ENCODE measurements at regions not wholly inside any gene's neighbourhood (a gene's known extent, or its start where the extent isn't known, plus 50 kb on each side); places are given as distances from the start of the nearest gene placed in this dataset.

DNA sequence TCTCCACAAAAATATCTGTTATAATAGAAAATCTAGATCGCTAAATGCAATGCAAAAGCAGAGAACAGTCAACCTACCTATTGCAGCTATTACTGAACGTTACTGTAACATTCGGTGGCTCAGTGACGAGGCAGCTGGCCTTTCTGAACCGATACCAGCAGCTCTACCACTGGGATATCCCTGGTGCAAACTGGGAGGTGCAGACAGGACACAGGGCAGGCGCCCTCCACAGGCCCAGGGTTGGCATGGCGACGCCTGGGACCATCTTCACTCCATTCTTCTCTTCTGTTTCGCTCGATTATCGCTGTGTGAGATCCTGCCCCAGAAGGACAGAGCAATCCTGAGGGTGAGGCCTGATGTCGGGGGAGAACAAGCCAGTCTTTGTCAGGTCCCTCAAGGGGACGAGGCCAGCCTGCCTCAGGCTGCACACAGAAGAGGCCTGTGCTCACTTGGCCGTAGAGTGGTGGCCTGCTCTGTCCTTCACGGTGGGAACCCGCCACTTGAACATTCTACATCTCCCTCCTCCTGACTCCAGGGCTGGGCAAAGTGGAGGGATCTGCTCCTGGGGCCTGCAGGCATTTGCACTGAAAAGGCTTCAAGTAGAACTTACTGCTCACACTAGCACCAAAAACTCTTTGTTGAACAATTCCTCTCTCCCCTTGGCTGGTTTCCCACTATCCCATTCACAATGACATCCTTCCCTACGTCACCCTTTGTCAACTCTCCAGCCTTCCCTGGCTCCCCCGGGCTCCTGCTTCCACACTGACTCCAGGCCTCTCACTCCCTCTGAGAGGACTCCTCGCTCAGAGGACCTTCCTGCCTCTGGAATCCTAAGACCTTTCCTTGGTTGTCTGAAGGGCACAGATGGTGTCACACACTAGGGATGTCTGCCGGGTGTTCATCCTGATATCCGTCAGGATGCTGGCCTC lies 49.7 kb downstream of the CYRIA start:
- DNase-seq, result no peak

- DNase-seq, result no peak
Observed at GRCh38 chr2:16615246-16615645, 50.4 kb downstream of the CYRIA start.

DNA sequence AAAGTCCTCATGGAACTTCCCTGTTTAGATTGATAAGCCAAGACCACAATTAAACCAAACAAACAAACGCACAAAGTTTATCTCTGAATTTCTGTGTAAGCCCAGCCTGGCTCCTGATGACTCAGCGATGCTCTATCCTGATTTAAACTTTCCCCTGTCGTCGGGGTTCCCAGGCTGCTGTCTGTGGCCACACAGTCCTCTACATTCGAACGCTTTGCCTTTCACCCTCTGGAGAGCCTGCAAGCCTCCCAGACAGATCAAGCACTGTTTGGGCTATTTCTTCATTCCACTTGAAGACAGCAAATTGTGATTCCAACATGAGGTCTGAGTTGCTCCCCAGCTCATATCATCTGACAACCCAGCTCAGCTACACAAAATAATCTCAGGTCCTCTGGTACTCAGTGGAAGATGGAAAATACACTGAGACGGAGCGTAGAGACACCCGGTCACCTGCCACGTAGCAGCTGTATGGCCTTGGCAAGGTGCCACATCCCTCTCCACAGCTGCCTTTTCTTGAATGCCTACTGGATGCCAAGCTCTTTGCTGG lies 51.2 kb downstream of the CYRIA start:
- DNase-seq, result no peak

GRCh38 chr2:16613539-16614011 lies 52.1 kb downstream of the CYRIA start:
- no peak for DNase-seq

GRCh38 chr2:16612490-16612889 lies 53.1 kb downstream of the CYRIA start:
- no peak for DNase-seq

DNA sequence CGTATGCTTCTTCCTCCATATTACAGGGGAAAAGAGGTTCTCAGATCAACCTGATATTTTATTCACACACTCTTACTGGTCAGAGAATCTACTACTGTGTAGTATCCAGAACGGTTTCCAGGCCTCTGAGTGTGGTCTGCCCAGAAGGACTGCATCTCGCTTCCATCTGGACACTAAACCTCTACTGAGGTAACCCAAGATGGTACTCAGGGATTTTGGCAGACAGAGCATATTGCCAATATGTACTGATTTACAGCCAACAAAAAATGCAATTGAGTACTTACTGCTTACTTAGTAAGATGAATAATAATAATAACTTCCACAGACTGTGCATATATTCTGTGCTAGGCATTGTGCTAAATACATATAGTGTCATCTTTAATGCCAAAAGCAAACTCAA lies 55.8 kb downstream of the CYRIA start:
- no peak for DNase-seq

DNA sequence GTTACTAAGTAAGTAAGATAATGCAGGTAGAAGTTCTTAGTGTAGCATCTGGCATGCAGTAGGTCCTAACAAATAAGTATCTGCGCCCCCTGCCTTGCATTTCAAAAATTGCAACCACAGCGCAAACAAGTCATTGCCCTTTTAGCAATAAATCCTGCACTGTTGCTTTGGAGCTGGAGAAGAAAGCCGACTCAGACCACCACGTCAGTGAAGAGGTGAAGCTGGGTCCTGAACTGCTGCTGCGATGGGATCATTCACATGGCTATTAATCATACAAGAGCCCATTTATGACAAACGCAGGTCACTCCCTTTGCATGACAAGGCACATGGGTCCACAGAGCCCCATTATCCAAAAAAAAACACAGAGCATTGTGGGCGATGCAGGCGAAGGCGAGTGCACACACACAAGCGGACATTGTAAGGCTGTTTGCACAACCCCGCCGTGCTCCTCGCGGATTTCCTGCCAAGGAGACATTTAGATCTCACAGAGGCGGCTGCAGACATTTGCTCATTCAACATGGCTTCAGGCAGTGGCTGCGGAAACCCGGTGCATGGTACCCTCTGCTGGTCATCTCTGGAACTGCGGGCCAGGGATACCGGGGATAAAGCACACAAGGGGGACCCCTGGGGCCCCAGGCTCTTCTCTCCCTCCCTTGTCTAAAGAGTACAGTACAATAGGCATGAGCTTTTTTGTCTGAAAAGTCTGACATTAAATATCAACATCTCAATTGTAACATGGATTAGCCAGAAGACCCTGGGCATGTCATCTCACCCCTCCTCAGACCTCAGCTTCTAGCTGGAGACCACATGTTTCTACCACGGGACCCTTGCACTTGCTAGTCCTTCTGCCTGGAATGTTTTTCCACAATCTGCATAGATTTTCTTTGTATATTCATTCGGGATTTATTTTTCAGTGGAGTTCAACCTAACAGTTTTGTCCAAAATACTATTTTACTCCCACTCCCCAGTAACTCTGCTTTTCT lies 56.7 kb downstream of the CYRIA start:
- DNase-seq, result peak in 1 of 2 experiments; percentile 51

DNA sequence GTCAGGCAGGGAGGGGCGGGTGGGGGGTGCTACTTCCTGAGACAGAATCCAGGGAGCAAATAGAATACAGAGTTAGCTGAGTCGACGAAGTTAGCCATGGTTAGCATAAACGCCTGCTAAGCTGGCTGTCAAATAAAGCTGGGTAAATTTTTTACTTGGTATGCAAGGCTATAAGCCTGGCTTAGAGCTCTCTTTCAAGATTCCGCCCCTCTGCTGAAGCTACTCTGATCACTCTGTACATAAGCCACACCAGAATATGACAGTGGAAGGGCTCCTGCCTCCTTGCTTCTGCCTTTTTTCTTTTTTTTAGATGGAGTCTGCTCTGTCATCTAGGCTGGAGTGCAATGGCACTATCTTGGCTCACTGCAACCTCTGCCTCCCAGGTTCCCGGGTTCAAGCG lies 58.3 kb downstream of the CYRIA start:
- DNase-seq, result no peak

- no peak for DNase-seq
Observed at GRCh38 chr2:16604236-16604635, 61.4 kb downstream of the CYRIA start.

DNA sequence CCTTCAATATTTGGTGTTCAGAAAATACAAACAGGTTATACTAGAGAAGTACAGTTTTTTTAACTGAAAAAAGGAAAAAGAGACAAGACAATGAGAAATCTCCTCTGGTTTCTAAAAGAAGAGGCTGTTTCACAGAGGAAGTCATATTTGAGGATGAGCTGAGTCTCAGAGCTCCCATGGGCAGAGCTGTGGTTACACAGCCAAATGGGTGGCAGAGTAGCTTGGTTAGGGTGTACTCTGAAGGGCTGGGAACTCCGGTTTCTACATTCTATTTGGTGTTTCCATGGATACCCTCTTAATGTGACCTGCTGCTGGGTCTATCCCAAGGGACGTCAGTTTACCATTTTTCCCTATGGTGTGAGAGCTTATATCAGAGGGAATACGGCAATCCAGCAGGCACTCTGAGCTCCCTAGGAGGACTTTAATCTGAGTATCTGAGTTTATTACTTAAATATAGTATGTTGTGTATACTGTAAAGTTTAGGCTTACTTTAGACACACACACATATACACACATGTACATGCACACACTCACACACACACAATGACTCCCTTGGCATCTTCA lies 74.2 kb downstream of the CYRIA start:
- no peak for DNase-seq

DNA sequence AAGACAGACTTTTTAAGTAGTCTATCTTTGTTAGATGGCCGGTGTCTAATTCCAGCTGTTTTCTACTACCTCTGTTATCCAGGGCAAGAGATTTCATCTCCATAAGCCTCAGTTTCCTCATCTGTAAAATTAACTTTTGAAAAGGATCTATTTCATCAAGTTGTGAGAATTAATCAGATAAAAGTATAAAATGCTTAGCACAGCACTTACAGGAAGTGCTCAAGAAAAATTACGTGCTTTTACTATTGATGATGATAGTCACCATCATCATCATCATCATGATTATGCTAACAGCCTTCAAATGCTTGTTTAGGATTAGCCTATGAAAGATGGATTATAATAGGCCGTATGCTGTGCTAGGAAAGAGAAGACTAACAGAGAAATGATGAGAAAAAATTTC lies 76.2 kb downstream of the CYRIA start:
- no peak for DNase-seq

DNA sequence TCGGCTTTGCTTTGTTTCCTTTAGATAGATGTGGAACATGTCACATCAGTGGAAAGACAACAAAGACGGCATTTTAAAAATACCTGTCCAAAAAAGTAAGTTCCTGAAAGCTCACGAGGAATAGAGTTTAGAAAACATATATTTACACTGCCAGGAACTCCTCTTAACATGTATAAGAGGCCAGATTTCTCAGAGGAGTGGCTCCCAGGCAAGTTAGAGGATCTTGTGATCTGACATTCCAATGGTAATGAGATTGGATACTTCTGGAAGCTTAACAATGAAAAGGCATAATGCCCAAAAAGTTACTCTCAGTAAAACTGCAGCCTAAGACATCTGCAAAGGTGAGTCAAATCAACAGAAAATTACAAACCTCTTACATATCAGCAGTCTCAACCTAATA lies 77.1 kb downstream of the CYRIA start:
- no peak for DNase-seq

DNA sequence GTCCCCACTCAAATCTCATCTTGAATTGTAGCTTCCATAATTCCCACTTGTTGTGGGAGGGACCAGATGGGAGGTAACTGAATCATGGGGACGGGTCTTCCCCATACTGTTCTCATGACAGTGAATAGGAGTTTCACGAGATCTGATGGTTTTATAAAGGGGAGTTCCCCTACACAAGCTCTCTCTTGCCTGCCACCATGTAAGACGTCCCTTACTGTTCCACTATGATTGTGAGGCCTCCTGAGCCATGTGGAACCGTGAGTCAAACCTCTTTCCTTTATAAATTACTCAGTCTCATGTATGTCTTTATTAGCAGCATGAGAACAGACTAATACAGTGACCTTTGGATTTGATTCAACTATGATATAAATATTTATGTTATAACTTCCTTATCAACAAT lies 78.0 kb downstream of the CYRIA start:
- DNase-seq, result no peak

- no peak for DNase-seq
Observed at GRCh38 chr2:16584824-16585540, 80.7 kb downstream of the CYRIA start.

DNA sequence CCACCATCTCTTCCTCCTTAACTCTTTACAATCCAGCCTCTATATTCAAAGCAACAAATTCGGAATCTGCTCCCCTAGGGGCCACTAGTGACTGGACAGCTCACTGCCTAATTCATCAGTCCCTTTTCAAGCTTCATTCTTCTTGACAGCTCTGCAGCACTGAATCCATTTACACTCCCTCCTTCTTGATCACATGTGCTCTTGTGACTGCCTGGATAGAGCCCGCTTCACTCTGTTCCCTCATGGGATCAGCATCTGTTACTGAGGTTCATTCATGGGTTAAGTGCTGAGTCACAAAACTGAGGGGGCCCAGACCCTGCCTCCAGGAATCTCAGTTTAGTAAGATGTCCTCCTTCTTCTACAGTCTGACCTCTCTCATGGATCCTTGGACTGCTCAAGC lies 81.5 kb downstream of the CYRIA start:
- no peak for DNase-seq

- DNase-seq, result no peak
Observed at GRCh38 chr2:16581241-16581640, 84.4 kb downstream of the CYRIA start.

GRCh38 chr2:16578081-16578480 lies 87.6 kb downstream of the CYRIA start:
- no peak for DNase-seq

DNA sequence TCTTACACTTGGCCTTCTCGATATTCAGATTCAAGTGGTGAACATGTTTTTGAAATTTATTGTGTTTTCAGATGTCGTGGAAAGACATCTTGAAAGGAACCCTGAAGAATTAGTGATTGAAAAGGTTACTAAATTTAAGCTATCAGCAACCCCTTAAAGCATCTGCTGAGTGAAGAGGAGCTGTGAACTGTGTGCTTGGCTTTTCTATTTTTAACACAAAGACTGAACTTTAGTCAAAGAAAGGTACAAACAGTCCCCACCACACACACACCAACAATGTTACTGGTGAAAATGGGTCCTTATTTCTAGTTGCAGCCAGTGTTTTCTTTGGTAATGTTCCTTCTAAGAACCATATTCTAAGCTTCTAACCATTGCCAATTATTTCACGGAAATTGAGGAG lies 95.1 kb downstream of the CYRIA start:
- no peak for DNase-seq

DNA sequence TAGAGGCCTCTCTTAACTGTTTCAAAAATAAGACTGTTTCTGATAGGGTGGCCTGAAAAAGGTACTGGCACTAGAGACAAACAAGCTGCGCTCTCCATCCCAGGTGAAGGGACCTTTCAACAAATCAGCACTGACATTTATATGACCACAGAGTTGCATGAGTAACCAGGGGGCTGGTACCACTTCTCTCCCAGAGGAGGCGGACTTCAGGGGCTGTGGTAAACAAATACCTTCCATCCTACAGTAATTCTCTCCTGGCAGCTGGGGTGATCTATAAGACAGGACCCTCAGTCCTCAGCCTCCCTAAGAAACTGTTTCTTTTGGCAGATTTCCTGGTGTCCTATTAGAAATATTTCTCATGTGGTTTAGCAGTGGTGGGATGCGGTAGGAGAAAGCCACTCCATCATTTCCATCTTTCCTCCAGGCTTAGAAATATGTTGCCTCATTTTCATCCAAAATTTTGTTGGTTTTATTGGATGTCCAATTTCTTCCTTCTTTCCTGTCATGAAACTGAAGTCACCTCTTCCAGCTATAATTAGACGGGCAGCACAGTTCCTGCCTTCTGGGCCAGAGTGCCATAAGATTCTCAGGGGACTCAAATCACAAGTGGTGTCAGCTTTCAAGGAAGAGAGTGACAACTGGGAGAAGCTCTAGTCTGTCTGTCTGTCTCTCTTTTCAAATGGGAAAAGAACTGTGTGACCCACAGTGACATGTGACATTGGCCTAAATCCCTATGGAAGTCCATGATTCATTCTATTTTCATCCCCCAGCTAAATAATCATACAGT lies 96.4 kb downstream of the CYRIA start:
- DNase-seq, result no peak

DNA sequence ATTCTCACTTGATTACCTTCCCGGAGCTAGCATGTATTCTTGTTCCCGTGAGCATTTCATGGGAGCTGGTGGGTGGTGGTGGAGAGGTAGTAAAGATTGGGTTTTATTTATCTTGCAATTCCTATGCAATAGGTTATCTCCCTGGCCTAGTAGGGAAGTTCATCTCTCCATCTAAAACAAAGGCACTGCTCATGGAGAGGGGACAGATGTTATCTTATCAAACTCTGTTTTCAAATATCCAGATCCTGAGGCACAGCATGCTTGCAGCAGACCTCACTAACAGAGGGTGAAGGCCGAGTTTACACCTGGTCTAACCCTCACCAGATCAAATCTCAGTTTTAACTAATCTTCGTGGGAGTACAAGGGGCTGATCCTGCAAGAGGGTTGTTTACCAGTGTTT lies 98.9 kb downstream of the CYRIA start:
- no peak for DNase-seq

DNA sequence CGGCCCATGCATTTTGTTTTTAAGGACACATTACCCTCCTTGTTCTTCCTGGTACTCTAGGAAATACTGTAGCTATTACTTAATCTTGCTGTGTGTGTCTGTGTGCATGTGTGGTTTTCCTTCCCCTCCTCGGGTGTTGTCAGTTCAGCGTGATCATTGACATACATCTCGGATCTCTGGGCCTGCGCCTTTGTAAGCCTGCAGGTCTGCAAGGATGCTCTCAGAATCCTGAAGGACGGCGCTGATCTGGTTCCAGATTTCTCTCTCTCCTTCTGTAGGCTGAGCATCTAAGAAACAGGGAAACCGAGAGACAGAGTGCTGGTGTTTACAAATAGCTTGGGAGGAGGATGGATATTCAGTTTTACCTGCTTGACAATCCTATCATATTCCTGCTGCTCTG lies 100.2 kb downstream of the CYRIA start:
- no peak for DNase-seq

Data from cerebellar nuclear complex (tissue), 1 donor.